MM.1S (cell line): ENCODE measurements at regions not wholly inside any gene's neighbourhood (a gene's known extent, or its start where the extent isn't known, plus 50 kb on each side); places are given as distances from the start of the nearest gene placed in this dataset.

ENCODE experiments used
- DNase-seq: peaks from one replicate; pipeline ENCODE4 v3.0.0-alpha.2; 2015
- H2AFZ ChIP-seq: fragments of 300-600 bp; sonication (generic); 2 replicates; pipeline ENCODE4 v1.6.0; 2016; ENCODE audit warnings: antibody characterized with exemption, low read length
- H3F3A ChIP-seq: fragments of 300-600 bp; sonication (generic); 2 replicates; pipeline ENCODE4 v1.6.1; 2016; ENCODE audit warnings: mild to moderate bottlenecking, antibody characterized with exemption, low read length, moderate library complexity, mixed read lengths; ENCODE audit not compliant: insufficient read depth
- H3K27ac ChIP-seq: fragments of 300-600 bp; sonication (generic); 2 replicates; pipeline ENCODE4 v1.5.1; 2016; ENCODE audit warnings: mild to moderate bottlenecking, low read length
- H3K27me3 ChIP-seq: fragments of 300-600 bp; sonication (generic); replicated peaks from 2 replicates; pipeline ENCODE4 v1.6.0; 2016; ENCODE audit warnings: low read length; ENCODE audit not compliant: insufficient read depth
- H3K36me3 ChIP-seq: fragments of 300-600 bp; sonication (generic); replicated peaks from 2 replicates; pipeline ENCODE4 v1.6.1; 2016; ENCODE audit warnings: mild to moderate bottlenecking, low read length, mixed read lengths; ENCODE audit not compliant: insufficient read depth
- H3K4me1 ChIP-seq: fragments of 300-600 bp; sonication (generic); 2 replicates; pipeline ENCODE4 v1.6.1; 2016; ENCODE audit warnings: low read length, mixed read lengths
- H3K4me2 ChIP-seq: fragments of 300-600 bp; sonication (generic); 2 replicates; pipeline ENCODE4 v1.6.0; 2016; ENCODE audit warnings: low read depth, low read length
- H3K4me3 ChIP-seq: fragments of 300-600 bp; sonication (generic); 2 replicates; pipeline ENCODE4 v1.5.1; 2016; ENCODE audit warnings: low read length, mixed read lengths
- H3K79me2 ChIP-seq: fragments of 300-600 bp; sonication (generic); 2 replicates; pipeline ENCODE4 v1.6.1; 2016; ENCODE audit warnings: mixed run types, low read length, mixed read lengths
- H3K9ac ChIP-seq: fragments of 300-600 bp; sonication (generic); 2 replicates; pipeline ENCODE4 v1.6.1; 2016; ENCODE audit warnings: low read length, mixed read lengths
- H3K9me2 ChIP-seq: fragments of 300-600 bp; sonication (generic); replicated peaks from 2 replicates; pipeline ENCODE4 v1.6.1; 2016; ENCODE audit warnings: mild to moderate bottlenecking, low read length, mixed read lengths; ENCODE audit not compliant: insufficient read depth
- H3K9me3 ChIP-seq: fragments of 300-600 bp; sonication (generic); replicated peaks from 2 replicates; pipeline ENCODE4 v1.6.1; 2016; ENCODE audit warnings: mild to moderate bottlenecking, low read length, mixed read lengths; ENCODE audit not compliant: insufficient read depth
- H4K20me1 ChIP-seq: fragments of 300-600 bp; sonication (generic); 2 replicates; pipeline ENCODE4 v1.6.1; 2016; ENCODE audit warnings: mild to moderate bottlenecking, low read length, moderate library complexity, mixed read lengths; ENCODE audit not compliant: insufficient read depth
- EZH2 ChIP-seq: fragments of 300-600 bp; sonication (generic); optimal IDR thresholded peaks from 2 replicates; pipeline ENCODE3; 2017; ENCODE audit warnings: low read depth, mild to moderate bottlenecking, antibody characterized with exemption, low read length, mixed read lengths
- EZH2phosphoT487 ChIP-seq: fragments of 300-600 bp; sonication (generic); IDR thresholded peaks from 2 replicates; pipeline ENCODE4 v1.6.1; 2018; ENCODE audit warnings: antibody characterized with exemption, low read length
- TF ChIP-seq, protein P1 (sequence below): fragments of 300-600 bp; sonication (generic); IDR thresholded peaks from 2 replicates; pipeline ENCODE4 v1.5.1; 2016; ENCODE audit warnings: antibody characterized with exemption, low read length, mixed read lengths

DNA sequence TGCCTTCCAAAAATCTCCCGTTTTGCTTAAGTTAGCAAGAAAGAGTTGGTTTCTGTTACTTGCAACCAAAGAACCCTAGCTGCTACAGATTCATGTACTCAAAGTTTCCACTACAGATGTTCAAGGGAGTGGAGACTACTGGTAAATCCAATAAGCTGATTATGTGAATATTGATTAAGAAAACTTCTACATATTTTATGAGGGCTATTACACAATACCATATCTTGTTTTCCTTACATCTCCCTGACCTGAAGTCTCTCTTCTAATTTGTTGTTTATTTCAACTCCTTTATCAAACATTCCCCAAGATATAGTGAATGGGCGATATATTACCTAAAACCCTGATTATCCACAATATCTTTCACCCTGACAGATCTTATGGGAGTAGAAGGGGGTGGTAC is 164.4 kb upstream of the PLXNC1 start:
- no peaks in the 10 kb centered on the region for H3K4me1 ChIP-seq
- H3K9me2 ChIP-seq, result no peaks in the 10 kb centered on the region
- no peak overlapping the region for H3K9ac ChIP-seq
- no peaks in the 10 kb centered on the region for H3K79me2 ChIP-seq
- no peak overlapping the region for H3K4me2 ChIP-seq
- H3K27me3 ChIP-seq, result no peaks in the 10 kb centered on the region
- H3F3A ChIP-seq, result no peaks in the 10 kb centered on the region
- no peaks in the 10 kb centered on the region for H3K9me3 ChIP-seq
- H3K4me3 ChIP-seq, result no peak overlapping the region
- no peak overlapping the region for H2AFZ ChIP-seq
- no peaks in the 10 kb centered on the region for H3K36me3 ChIP-seq
- DNase-seq, result no peak
- TF ChIP-seq EZH2phosphoT487 (no peak), EZH2 (no peak)
- TF ChIP-seq, protein P1, sequence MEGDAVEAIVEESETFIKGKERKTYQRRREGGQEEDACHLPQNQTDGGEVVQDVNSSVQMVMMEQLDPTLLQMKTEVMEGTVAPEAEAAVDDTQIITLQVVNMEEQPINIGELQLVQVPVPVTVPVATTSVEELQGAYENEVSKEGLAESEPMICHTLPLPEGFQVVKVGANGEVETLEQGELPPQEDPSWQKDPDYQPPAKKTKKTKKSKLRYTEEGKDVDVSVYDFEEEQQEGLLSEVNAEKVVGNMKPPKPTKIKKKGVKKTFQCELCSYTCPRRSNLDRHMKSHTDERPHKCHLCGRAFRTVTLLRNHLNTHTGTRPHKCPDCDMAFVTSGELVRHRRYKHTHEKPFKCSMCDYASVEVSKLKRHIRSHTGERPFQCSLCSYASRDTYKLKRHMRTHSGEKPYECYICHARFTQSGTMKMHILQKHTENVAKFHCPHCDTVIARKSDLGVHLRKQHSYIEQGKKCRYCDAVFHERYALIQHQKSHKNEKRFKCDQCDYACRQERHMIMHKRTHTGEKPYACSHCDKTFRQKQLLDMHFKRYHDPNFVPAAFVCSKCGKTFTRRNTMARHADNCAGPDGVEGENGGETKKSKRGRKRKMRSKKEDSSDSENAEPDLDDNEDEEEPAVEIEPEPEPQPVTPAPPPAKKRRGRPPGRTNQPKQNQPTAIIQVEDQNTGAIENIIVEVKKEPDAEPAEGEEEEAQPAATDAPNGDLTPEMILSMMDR, result no peak
- H3K27ac ChIP-seq, result no peak overlapping the region
- H4K20me1 ChIP-seq, result no peaks in the 10 kb centered on the region

- no peak for TF ChIP-seq EZH2
- no peak for TF ChIP-seq EZH2phosphoT487
- TF ChIP-seq, protein P1, result no peak
Measured at GRCh38 chr12:93989949-93990348, 158.4 kb upstream of the PLXNC1 start.

DNA sequence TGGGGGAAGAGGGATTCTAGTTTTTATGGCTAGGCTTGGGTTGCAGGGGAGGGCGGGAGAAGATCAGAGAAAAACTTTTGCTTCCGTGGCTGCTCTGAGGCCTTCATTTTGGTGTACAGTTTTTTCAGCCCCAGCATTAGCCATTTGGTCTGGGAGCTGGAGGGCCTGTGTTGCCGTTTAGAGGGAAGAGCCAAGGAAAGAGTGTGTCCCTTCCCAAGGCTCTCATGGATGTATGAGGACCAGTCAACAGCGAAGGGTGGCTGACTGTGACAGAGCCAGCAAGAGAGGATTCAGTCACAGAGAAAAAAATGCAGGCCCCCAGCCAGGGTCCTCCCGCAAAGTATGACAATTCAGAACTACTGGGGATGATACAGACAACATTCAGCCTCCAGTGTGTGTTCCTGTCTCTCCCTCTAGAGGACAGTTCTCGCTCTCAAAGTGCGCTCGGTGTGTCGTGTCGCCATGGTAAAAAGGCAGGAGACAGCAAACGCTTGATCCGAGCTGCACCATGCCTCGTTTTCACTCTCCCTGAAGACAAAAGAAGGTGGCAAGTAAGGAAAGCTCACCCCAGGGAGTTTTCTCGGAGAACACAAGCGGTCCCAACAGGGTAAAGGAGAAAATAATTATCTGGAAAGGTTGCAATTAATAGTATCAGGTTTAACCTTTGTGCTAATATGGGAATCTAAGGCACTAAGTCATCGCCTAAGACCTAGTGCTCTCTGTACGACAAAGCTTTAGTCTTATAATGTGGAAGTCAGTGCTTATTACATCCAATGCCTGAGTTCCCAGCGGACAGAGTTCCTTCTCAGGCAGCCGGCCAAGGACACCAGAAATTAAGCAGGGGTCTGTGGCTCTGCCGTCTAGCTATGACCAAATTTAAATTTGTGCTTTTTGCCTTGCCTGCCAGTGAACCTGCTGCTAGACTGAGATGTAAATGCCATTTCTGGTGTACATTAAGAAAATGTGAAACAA is 157.3 kb upstream of the PLXNC1 start:
- H3K4me3 ChIP-seq, result no peak overlapping the region
- DNase-seq, result no peak
- no peaks in the 10 kb centered on the region for H4K20me1 ChIP-seq
- H3K27me3 ChIP-seq, result no peaks in the 10 kb centered on the region
- H3K9me3 ChIP-seq, result no peaks in the 10 kb centered on the region
- no peak overlapping the region for H2AFZ ChIP-seq
- H3K4me2 ChIP-seq, result no peak overlapping the region
- TF ChIP-seq, protein P1, result no peak
- TF ChIP-seq EZH2 (no peak), EZH2phosphoT487 (no peak)
- H3K79me2 ChIP-seq, result no peaks in the 10 kb centered on the region
- no peak overlapping the region for H3K9ac ChIP-seq
- no peaks in the 10 kb centered on the region for H3K36me3 ChIP-seq
- H3K4me1 ChIP-seq, result no peaks in the 10 kb centered on the region
- no peak overlapping the region for H3K27ac ChIP-seq
- H3K9me2 ChIP-seq, result no peaks in the 10 kb centered on the region
- no peaks in the 10 kb centered on the region for H3F3A ChIP-seq

More at GRCh38 chr12:93989949-93990348, 158.4 kb upstream of the PLXNC1 start:
- no peaks in the 10 kb centered on the region for H3K9me3 ChIP-seq
- H3K4me2 ChIP-seq, result no peak overlapping the region
- no peaks in the 10 kb centered on the region for H3K36me3 ChIP-seq
- no peaks in the 10 kb centered on the region for H3K79me2 ChIP-seq
- no peak overlapping the region for H2AFZ ChIP-seq
- no peak for DNase-seq
- H3K4me3 ChIP-seq, result no peak overlapping the region
- no peaks in the 10 kb centered on the region for H3K9me2 ChIP-seq
- no peaks in the 10 kb centered on the region for H3K4me1 ChIP-seq
- H3K27ac ChIP-seq, result no peak overlapping the region
- no peaks in the 10 kb centered on the region for H4K20me1 ChIP-seq
- H3K27me3 ChIP-seq, result no peaks in the 10 kb centered on the region
- H3K9ac ChIP-seq, result no peak overlapping the region
- H3F3A ChIP-seq, result no peaks in the 10 kb centered on the region
